Neural cell (in vitro differentiated cells): ENCODE measurements at regions not wholly inside any gene's neighbourhood (a gene's known extent, or its start where the extent isn't known, plus 50 kb on each side); places are given as distances from the start of the nearest gene placed in this dataset.

Experiments
- H2AFZ ChIP-seq: fragments of 200-600, 300-800 bp; sonication (generic), shearing (Covaris generic); 2 replicates; pipeline ENCODE4 v1.6.0; 2014; ENCODE audit warnings: low read depth, mild to moderate bottlenecking, antibody characterized with exemption, low read length, moderate library complexity
- H3F3A ChIP-seq: fragments of 200-600 bp; shearing (Covaris generic); 2 replicates; pipeline ENCODE4 v1.6.1; 2016; ENCODE audit warnings: mild to moderate bottlenecking, moderate library complexity, mixed read lengths, antibody characterized with exemption, low read length; ENCODE audit not compliant: insufficient read depth, poor library complexity, severe bottlenecking
- H3K27ac ChIP-seq: fragments of 200-600, 300-800 bp; sonication (generic), shearing (Covaris generic); 2 replicates; pipeline ENCODE4 v1.5.1; 2014; ENCODE audit warnings: mild to moderate bottlenecking, low read length, moderate library complexity
- H3K27me3 ChIP-seq: fragments of 300-800, 200-600 bp; sonication (generic), shearing (Covaris generic); 2 replicates; pipeline ENCODE4 v1.6.0; 2014; ENCODE audit warnings: mild to moderate bottlenecking, low read depth, low read length, moderate library complexity; ENCODE audit not compliant: insufficient read depth
- H3K36me3 ChIP-seq: fragments of 300-800, 200-600 bp; sonication (generic), shearing (Covaris generic); 2 replicates; pipeline ENCODE4 v1.5.1; 2014; ENCODE audit warnings: mild to moderate bottlenecking, antibody characterized with exemption, low read length, moderate library complexity; ENCODE audit not compliant: insufficient read depth
- H3K4me2 ChIP-seq: fragments of 300-800, 200-600 bp; sonication (generic), shearing (Covaris generic); 2 replicates; pipeline ENCODE4 v1.6.0; 2014; ENCODE audit warnings: mild to moderate bottlenecking, low read length
- H3K4me3 ChIP-seq: fragments of 300-800, 200-600 bp; sonication (generic), shearing (Covaris generic); 2 replicates; pipeline ENCODE4 v1.5.1; 2014; ENCODE audit warnings: mild to moderate bottlenecking, low read length, moderate library complexity
- H3K79me2 ChIP-seq: fragments of 200-600 bp; shearing (Covaris generic); replicated peaks from 2 replicates; pipeline ENCODE4 v1.6.0; 2014; ENCODE audit warnings: mild to moderate bottlenecking, low read length, moderate library complexity; ENCODE audit not compliant: insufficient read depth
- H3K9ac ChIP-seq: fragments of 300-800, 200-600 bp; sonication (generic), shearing (Covaris generic); 2 replicates; pipeline ENCODE4 v1.6.1; 2016; ENCODE audit warnings: mild to moderate bottlenecking, low read length, mixed read lengths
- H3K9me2 ChIP-seq: fragments of 200-600 bp; shearing (Covaris generic); 2 replicates; pipeline ENCODE4 v1.6.1; 2016; ENCODE audit warnings: mild to moderate bottlenecking, low read length, mixed read lengths; ENCODE audit not compliant: insufficient read depth
- H3K9me3 ChIP-seq: fragments of 200-600, 300-800 bp; sonication (generic), shearing (Covaris generic); 2 replicates; pipeline ENCODE4 v1.6.1; 2016; ENCODE audit warnings: mild to moderate bottlenecking, mixed run types, low read length, moderate library complexity, mixed read lengths
- H4K20me1 ChIP-seq: fragments of 200-600 bp; shearing (Covaris generic); 2 replicates; pipeline ENCODE4 v1.6.1; 2016; ENCODE audit warnings: mild to moderate bottlenecking, mixed run types; ENCODE audit not compliant: insufficient read depth
- EP300 ChIP-seq: fragments of 450-650 bp; conservative IDR thresholded peaks from 2 replicates; pipeline ENCODE4 v1.6.1; 2014; ENCODE audit warnings: antibody characterized with exemption, mild to moderate bottlenecking, moderate library complexity; ENCODE audit not compliant: poor library complexity, severe bottlenecking
- EZH2 ChIP-seq: fragments of 200-600, 300-800 bp; shearing (Covaris generic), sonication (generic); IDR thresholded peaks from 2 replicates; pipeline ENCODE4 v1.6.1; 2014; ENCODE audit warnings: antibody characterized with exemption, low read length, borderline replicate concordance, mild to moderate bottlenecking; ENCODE audit not compliant: insufficient read depth, poor library complexity, severe bottlenecking
- MXI1 ChIP-seq: fragments of 450-650 bp; conservative IDR thresholded peaks from 2 replicates; pipeline ENCODE4 v1.6.1; 2014; ENCODE audit warnings: antibody characterized with exemption, mild to moderate bottlenecking; ENCODE audit not compliant: poor library complexity, severe bottlenecking
- POLR2AphosphoS5 ChIP-seq: IDR thresholded peaks from 2 replicates; pipeline ENCODE4 v1.6.1; 2012
- RAD21 ChIP-seq: fragments of 450-650 bp; conservative IDR thresholded peaks from 2 replicates; pipeline ENCODE4 v1.6.1; 2014; ENCODE audit warnings: antibody characterized with exemption, mild to moderate bottlenecking, moderate library complexity
- SMC3 ChIP-seq: fragments of 450-650 bp; conservative IDR thresholded peaks from 2 replicates; pipeline ENCODE4 v1.6.1; 2014; ENCODE audit warnings: antibody characterized with exemption, mild to moderate bottlenecking, moderate library complexity; ENCODE audit not compliant: poor library complexity
- TAF1 ChIP-seq: IDR thresholded peaks from 2 replicates; pipeline ENCODE4 v1.6.1; 2012; ENCODE audit warnings: low read depth
- TF ChIP-seq, protein P1 (sequence below): fragments of 450-650 bp; IDR thresholded peaks from 2 replicates; pipeline ENCODE4 v1.5.1; 2014; ENCODE audit warnings: antibody characterized with exemption, mild to moderate bottlenecking, moderate library complexity; ENCODE audit not compliant: poor library complexity, severe bottlenecking
- TF ChIP-seq, protein P2 (sequence below): IDR thresholded peaks from 2 replicates; pipeline ENCODE4 v1.6.1; 2012; ENCODE audit warnings: borderline replicate concordance

DNA sequence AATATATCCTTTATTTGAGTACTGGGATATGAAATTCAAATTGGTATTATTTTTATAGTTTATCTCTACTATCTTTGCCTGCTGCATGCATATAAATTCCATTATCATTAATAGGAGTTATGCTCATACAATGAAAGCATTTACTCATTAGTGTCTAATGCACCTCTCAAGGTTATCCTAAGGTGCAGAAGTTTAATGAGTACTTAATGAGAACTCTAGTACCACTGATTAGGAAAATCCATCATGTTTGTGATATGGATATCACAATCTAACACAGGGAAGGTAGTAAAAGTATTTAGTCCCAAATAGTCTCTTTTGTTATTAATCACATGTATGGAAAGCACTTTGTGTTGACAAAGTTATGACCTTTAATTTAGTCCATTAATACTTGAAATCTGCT, 77.2 kb upstream of the SLC10A2 start:
- TF ChIP-seq, protein P1, sequence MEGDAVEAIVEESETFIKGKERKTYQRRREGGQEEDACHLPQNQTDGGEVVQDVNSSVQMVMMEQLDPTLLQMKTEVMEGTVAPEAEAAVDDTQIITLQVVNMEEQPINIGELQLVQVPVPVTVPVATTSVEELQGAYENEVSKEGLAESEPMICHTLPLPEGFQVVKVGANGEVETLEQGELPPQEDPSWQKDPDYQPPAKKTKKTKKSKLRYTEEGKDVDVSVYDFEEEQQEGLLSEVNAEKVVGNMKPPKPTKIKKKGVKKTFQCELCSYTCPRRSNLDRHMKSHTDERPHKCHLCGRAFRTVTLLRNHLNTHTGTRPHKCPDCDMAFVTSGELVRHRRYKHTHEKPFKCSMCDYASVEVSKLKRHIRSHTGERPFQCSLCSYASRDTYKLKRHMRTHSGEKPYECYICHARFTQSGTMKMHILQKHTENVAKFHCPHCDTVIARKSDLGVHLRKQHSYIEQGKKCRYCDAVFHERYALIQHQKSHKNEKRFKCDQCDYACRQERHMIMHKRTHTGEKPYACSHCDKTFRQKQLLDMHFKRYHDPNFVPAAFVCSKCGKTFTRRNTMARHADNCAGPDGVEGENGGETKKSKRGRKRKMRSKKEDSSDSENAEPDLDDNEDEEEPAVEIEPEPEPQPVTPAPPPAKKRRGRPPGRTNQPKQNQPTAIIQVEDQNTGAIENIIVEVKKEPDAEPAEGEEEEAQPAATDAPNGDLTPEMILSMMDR = no peak
- TF ChIP-seq, protein P2, sequence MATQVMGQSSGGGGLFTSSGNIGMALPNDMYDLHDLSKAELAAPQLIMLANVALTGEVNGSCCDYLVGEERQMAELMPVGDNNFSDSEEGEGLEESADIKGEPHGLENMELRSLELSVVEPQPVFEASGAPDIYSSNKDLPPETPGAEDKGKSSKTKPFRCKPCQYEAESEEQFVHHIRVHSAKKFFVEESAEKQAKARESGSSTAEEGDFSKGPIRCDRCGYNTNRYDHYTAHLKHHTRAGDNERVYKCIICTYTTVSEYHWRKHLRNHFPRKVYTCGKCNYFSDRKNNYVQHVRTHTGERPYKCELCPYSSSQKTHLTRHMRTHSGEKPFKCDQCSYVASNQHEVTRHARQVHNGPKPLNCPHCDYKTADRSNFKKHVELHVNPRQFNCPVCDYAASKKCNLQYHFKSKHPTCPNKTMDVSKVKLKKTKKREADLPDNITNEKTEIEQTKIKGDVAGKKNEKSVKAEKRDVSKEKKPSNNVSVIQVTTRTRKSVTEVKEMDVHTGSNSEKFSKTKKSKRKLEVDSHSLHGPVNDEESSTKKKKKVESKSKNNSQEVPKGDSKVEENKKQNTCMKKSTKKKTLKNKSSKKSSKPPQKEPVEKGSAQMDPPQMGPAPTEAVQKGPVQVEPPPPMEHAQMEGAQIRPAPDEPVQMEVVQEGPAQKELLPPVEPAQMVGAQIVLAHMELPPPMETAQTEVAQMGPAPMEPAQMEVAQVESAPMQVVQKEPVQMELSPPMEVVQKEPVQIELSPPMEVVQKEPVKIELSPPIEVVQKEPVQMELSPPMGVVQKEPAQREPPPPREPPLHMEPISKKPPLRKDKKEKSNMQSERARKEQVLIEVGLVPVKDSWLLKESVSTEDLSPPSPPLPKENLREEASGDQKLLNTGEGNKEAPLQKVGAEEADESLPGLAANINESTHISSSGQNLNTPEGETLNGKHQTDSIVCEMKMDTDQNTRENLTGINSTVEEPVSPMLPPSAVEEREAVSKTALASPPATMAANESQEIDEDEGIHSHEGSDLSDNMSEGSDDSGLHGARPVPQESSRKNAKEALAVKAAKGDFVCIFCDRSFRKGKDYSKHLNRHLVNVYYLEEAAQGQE = no peak
- TF ChIP-seq RAD21 = no peak
- no peak for TF ChIP-seq MXI1
- TF ChIP-seq EP300 = no peak
- TF ChIP-seq POLR2AphosphoS5 = no peak
- TF ChIP-seq TAF1 = no peak
- no peak for TF ChIP-seq EZH2
- no peak for TF ChIP-seq SMC3
- Histone ChIP-seq H3K4me2 (no peak overlapping the region), H3F3A (no peaks in the 10 kb centered on the region), H3K9me3 (no peaks in the 10 kb centered on the region), H3K27me3 (no peaks in the 10 kb centered on the region), H3K36me3 (no peaks in the 10 kb centered on the region), H3K27ac (no peak overlapping the region), H3K4me3 (no peak overlapping the region), H3K9ac (no peak overlapping the region), H4K20me1 (no peaks in the 10 kb centered on the region), H3K79me2 (no peaks in the 10 kb centered on the region), H3K9me2 (no peaks in the 10 kb centered on the region), H2AFZ (no peak overlapping the region)

DNA sequence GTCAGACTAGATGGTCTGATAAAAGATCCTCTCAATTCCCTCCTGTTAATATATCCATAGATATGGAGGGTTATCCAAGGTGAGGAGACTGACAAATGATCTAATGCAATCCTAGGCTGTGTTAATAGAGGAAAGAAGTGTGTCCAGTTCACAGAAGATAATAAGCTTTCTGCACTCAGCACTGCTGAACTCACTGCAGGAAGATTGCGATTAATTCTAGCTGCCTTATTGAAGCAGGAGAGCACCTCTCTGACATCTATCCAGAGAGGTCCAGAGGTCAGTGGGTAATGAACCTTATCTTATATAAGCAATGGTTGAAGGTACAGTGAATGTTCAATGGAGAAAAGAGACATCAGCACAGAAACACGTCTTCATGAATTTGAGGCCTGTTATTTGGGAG, 75.9 kb upstream of the SLC10A2 start:
- Histone ChIP-seq H3K9me2 (no peaks in the 10 kb centered on the region), H3K9ac (no peak overlapping the region), H3K36me3 (no peaks in the 10 kb centered on the region), H3K9me3 (no peaks in the 10 kb centered on the region), H4K20me1 (no peaks in the 10 kb centered on the region), H3F3A (no peaks in the 10 kb centered on the region), H3K4me2 (no peak overlapping the region), H3K27ac (no peak overlapping the region), H3K27me3 (no peaks in the 10 kb centered on the region), H2AFZ (no peak overlapping the region), H3K4me3 (no peak overlapping the region), H3K79me2 (no peaks in the 10 kb centered on the region)
- no peak for TF ChIP-seq MXI1
- TF ChIP-seq, protein P1 = no peak
- TF ChIP-seq EZH2 = no peak
- no peak for TF ChIP-seq TAF1
- TF ChIP-seq, protein P2 = no peak
- no peak for TF ChIP-seq RAD21
- TF ChIP-seq POLR2AphosphoS5 = no peak
- TF ChIP-seq EP300 = no peak
- TF ChIP-seq SMC3 = no peak
